Aorta (tissue), 5 donors: ENCODE measurements at regions not wholly inside any gene's neighbourhood (a gene's known extent, or its start where the extent isn't known, plus 50 kb on each side); places are given as distances from the start of the nearest gene placed in this dataset.
"Not testable (repeated sequence)": the region's sequence is repeated elsewhere in the genome, so short reads cannot be mapped to it uniquely, and the experiment has no call there.

Experiments used
- ATAC-seq: fragments of 200-7000 bp; cut with Tn5 transposase; one replicate; pipeline ENCODE4 v1.9.1; 2022; ENCODE audit warnings: moderate library complexity; ENCODE audit not compliant: low FRiP score
- DNase-seq, 2 donors: peaks; one replicate each; pipeline ENCODE4 v3.0.0-alpha.2; 2020
- H3K27ac ChIP-seq, 2 donors: one replicate each; pipeline ENCODE4 v1.5.1; 2013; ENCODE audit warnings: low read length in 2 of 2, mild to moderate bottlenecking in 2 of 2, moderate library complexity in 2 of 2, control low read depth in 1 of 2, inconsistent platforms in 1 of 2, low read depth in 1 of 2
- H3K27me3 ChIP-seq, 2 donors: one replicate each; pipeline ENCODE4 v1.6.1; 2013; ENCODE audit warnings: control low read depth in 1 of 2, low read length in 1 of 2, mild to moderate bottlenecking in 1 of 2, moderate library complexity in 1 of 2; ENCODE audit not compliant: insufficient read depth in 2 of 2, control insufficient read depth in 1 of 2
- H3K36me3 ChIP-seq, 2 donors: one replicate each; pipeline ENCODE4 v1.6.1; 2013; ENCODE audit warnings: control low read depth in 1 of 2, low read length in 1 of 2, mild to moderate bottlenecking in 1 of 2; ENCODE audit not compliant: insufficient read depth in 2 of 2, control insufficient read depth in 1 of 2
- H3K4me1 ChIP-seq, 2 donors: one replicate each; pipeline ENCODE4 v1.6.1; 2013; ENCODE audit warnings: low read length in 2 of 2, control low read depth in 1 of 2, mild to moderate bottlenecking in 1 of 2, moderate library complexity in 1 of 2; ENCODE audit not compliant: insufficient read depth in 2 of 2, control insufficient read depth in 1 of 2
- H3K4me3 ChIP-seq, 2 donors: one replicate each; pipeline ENCODE4 v1.5.1; 2013; ENCODE audit warnings: low read length in 2 of 2, control low read depth in 1 of 2, mild to moderate bottlenecking in 1 of 2
- H3K9me3 ChIP-seq: one replicate; pipeline ENCODE4 v1.6.1; 2013; ENCODE audit warnings: mild to moderate bottlenecking, low read length; ENCODE audit not compliant: control insufficient read depth
- WGBS, 2 donors: extraction: QIAGEN DNeasy Blood & Tissue Kit; methylation state at CpG; one replicate each; pipeline ENCODE4 v1.1.7; 2013; 5-methylcytosine and 5-hydroxymethylcytosine counted together
- intact Hi-C, 2 donors: fragments of 100-400 bp; cut with DNase I; formaldehyde crosslinking; loops; one replicate each; pipeline versions ENCODE4 v1.14.2 to v1.15.0; 2022
- donor health status: healthy with polysubstance abuse.
- donor health status: Bipolar disorder and iron deficiency.
- donor health status: DM: no; HTN: no; CAD: no.
- donor health status: DM: no; HTN: no; CAD: no.
- donor health status: DM: yes; HTN: yes; CAD: no.

GRCh38 chr21:20108976-20109540 is 889.2 kb upstream of the NCAM2 start:
- no peaks in the 10 kb centered on the region for H3K27me3 ChIP-seq
- intact Hi-C loops: no loop called here
- DNase-seq: no peak
- H3K36me3 ChIP-seq: no peaks in the 10 kb centered on the region
- 79 to 90% methylated on average over 2 of the region's 2 CpGs for WGBS, 2 donors
- H3K27ac ChIP-seq: no peak overlapping the region
- no peak for ATAC-seq
- H3K4me1 ChIP-seq: no peaks in the 10 kb centered on the region
- no peak overlapping the region for H3K4me3 ChIP-seq
- peaks cover 2% of the 10 kb centered on the region for H3K9me3 ChIP-seq

- 41 to 46% methylated on average over 2 of the region's 2 CpGs for WGBS, 2 donors
- Histone ChIP-seq H3K27me3 (no peaks in the 10 kb centered on the region), H3K27ac (no peak overlapping the region), H3K9me3 (peaks cover 2% of the 10 kb centered on the region), H3K4me1 (no peaks in the 10 kb centered on the region), H3K36me3 (no peaks in the 10 kb centered on the region), H3K4me3 (no peak overlapping the region)
- no peak for ATAC-seq
- intact Hi-C loops: no loop called here
- DNase-seq: no peak
These were observed 887.8 kb upstream of the NCAM2 start for GRCh38 chr21:20110368-20110767.

GRCh38 chr21:20151741-20152140 is 846.5 kb upstream of the NCAM2 start:
- 81 to 84% methylated on average over 1 of the region's 1 CpG for WGBS, 2 donors
- intact Hi-C loops: no loop called here
- H3K27me3 ChIP-seq: no peaks in the 10 kb centered on the region
- no peaks in the 10 kb centered on the region for H3K36me3 ChIP-seq
- no peak for ATAC-seq
- no peak overlapping the region for H3K27ac ChIP-seq
- no peak overlapping the region for H3K4me3 ChIP-seq
- peaks cover 3% of the 10 kb centered on the region for H3K9me3 ChIP-seq
- no peak for DNase-seq
- no peaks in the 10 kb centered on the region for H3K4me1 ChIP-seq

DNA sequence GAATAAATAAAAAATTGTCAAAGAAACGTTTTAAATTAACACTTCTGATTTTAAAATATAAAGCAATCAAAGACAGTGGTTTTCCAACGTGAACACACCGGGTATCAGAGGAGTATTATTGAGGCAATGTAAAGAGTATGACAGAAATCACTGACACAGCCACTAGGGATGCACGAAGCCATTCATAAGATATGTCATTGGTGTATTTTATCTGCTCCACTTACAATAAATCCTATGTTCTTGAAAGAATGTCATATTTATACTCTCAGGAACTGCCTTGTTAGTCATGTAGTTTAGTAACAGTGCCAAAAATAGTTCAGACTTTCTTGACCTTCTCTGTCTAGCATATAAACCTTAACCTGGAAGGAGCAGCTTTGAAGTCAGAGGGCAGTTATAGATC is 835.0 kb upstream of the NCAM2 start:
- no peak overlapping the region for H3K4me3 ChIP-seq
- no peak overlapping the region for H3K27ac ChIP-seq
- no peaks in the 10 kb centered on the region for H3K9me3 ChIP-seq
- DNase-seq: no peak
- WGBS, 2 donors: 10 to 26% methylated on average over 4 of the region's 4 CpGs
- no peaks in the 10 kb centered on the region for H3K36me3 ChIP-seq
- no peaks in the 10 kb centered on the region for H3K27me3 ChIP-seq
- intact Hi-C loops: no loop called here
- no peak for ATAC-seq
- H3K4me1 ChIP-seq: no peaks in the 10 kb centered on the region

DNA sequence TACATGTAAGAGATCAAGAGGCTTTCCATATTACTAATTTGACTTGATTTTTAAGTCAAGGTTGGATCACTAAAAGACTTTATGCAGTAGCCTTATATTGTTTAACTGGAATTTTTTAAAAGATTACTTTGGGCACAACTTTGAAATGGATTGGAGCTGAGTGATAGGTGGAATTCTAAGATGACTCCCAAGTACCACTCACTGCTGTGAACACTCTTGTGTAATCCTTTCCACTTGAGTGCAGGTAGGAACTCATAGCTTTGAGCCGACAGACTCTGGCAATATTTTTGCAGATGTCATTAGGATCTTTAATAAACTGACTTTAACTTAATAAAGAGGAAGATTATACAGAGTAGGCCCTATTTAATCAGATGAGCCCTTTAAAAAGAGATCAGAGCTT is 831.1 kb upstream of the NCAM2 start:
- intact Hi-C loops: no loop called here
- no peaks in the 10 kb centered on the region for H3K27me3 ChIP-seq
- ATAC-seq (no peak), DNase-seq (no peak)
- H3K4me3 ChIP-seq: no peak overlapping the region
- H3K27ac ChIP-seq: no peak overlapping the region
- 88 to 97% methylated on average over 1 of the region's 1 CpG for WGBS, 2 donors
- H3K9me3 ChIP-seq: no peaks in the 10 kb centered on the region
- H3K4me1 ChIP-seq: no peaks in the 10 kb centered on the region
- no peaks in the 10 kb centered on the region for H3K36me3 ChIP-seq

DNA sequence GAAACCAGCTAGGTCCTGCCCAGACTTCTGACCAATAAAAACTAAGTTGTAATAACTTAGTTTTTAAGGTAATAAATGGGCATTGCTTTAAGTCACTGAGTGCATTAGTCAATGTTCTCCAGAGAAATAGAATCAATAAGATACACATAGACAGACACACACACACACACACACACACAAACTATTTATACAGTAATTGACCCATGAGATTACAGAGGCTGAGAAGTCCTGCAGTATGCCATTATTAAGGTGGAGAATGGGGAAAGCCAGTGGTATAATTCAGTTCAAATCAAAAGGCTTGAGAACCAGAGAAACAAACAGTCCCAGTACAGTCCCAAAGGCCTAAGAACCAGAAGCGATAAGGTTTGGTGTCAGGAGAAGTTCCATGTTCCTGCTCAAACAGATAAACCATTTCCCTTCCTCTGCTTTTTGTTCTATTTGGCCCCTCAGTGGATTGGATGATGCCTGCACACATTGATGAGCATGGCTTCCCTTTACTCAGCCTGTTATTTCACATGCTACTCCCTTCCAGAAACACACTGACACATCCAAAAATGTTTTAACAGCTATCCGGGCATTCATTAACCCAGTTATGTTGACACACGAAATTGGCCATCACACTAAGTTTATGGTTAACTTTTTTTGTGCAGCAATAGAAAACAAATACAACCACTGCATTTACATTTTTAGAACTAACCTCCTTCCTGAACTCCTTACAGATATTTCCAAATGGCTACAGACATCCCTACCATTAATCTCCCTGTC is 828.2 kb upstream of the NCAM2 start:
- no peaks in the 10 kb centered on the region for H3K4me1 ChIP-seq
- H3K9me3 ChIP-seq: no peaks in the 10 kb centered on the region
- H3K4me3 ChIP-seq: no peak overlapping the region
- no peak for DNase-seq
- WGBS, 2 donors: 65 to 77% methylated on average over 3 of the region's 3 CpGs
- no peaks in the 10 kb centered on the region for H3K27me3 ChIP-seq
- no peaks in the 10 kb centered on the region for H3K36me3 ChIP-seq
- intact Hi-C loops: no loop called here
- H3K27ac ChIP-seq: no peak overlapping the region
- no peak for ATAC-seq

GRCh38 chr21:20186186-20186585 is 812.0 kb upstream of the NCAM2 start:
- Histone ChIP-seq H3K4me3 (no peak overlapping the region), H3K27ac (no peak overlapping the region), H3K4me1 (no peaks in the 10 kb centered on the region), H3K9me3 (no peaks in the 10 kb centered on the region), H3K27me3 (no peaks in the 10 kb centered on the region), H3K36me3 (no peaks in the 10 kb centered on the region)
- ATAC-seq: no peak
- 47 to 54% methylated on average over 3 of the region's 3 CpGs for WGBS, 2 donors
- DNase-seq: no peak
- intact Hi-C loops: no loop called here

DNA sequence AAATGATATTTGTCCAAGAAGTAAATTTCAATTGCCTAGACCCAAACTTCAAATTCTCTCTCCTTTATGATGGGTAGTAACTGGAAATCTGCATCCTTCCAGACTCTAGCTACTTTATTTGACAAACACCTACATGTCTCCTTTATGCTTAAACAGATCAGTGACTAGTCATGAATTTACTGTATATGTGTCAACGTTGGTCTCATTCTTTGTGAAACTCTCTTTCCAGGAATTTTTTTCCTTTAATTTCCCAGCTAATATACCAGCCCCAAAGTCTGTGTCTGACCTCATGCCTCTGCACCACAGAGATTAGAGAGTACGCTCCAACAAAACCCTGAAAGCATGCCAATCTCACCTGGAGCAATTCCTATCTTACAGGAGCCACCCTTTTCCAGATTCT is 811.2 kb upstream of the NCAM2 start:
- Histone ChIP-seq H3K9me3 (no peaks in the 10 kb centered on the region), H3K4me3 (no peak overlapping the region), H3K27ac (no peak overlapping the region), H3K36me3 (no peaks in the 10 kb centered on the region), H3K27me3 (no peaks in the 10 kb centered on the region), H3K4me1 (no peaks in the 10 kb centered on the region)
- intact Hi-C loops: no loop called here
- DNase-seq (no peak), ATAC-seq (no peak)
- WGBS, 2 donors: 47% methylated on average over 2 of the region's 2 CpGs

GRCh38 chr21:20201323-20201722 is 796.9 kb upstream of the NCAM2 start:
- H3K27me3 ChIP-seq, ATAC-seq, DNase-seq, H3K36me3 ChIP-seq, H3K27ac ChIP-seq, H3K4me1 ChIP-seq, H3K4me3 ChIP-seq, H3K9me3 ChIP-seq, intact Hi-C loops: not testable (repeated sequence)
- 95 to 99% methylated on average over 3 of the region's 4 CpGs for WGBS, 2 donors
